Gastroesophageal sphincter (tissue), 4 donors: ENCODE measurements at regions not wholly inside any gene's neighbourhood (a gene's known extent, or its start where the extent isn't known, plus 50 kb on each side); places are given as distances from the start of the nearest gene placed in this dataset.
A peak's percentile ranks its signal among the peaks of the same experiment; 100 is the strongest.

Experiments used
- ATAC-seq: fragments of 150-250 bp; one replicate; pipeline ENCODE4 v1.9.1; 2016; ENCODE audit warnings: mild to moderate bottlenecking, moderate library complexity
- H3K27ac ChIP-seq, 4 donors: fragments of 200-600 bp; sonication (generic) in 3 of 4; 1 replicate in 3 of 4; 2 replicates in 1 of 4; pipeline ENCODE4 v1.5.1; 2016 to 2019
- H3K27me3 ChIP-seq: fragments of 200-600 bp; sonication (generic); one replicate; pipeline ENCODE4 v1.5.1; 2019
- H3K36me3 ChIP-seq, 2 donors: fragments of 200-600 bp; sonication (generic); one replicate each; pipeline ENCODE4 v1.5.1; 2019; ENCODE audit warnings: control low read depth in 1 of 2
- H3K4me1 ChIP-seq, 3 donors: fragments of 200-600 bp; sonication (generic); 1 replicate in 2 of 3; 2 replicates in 1 of 3; pipeline ENCODE4 v1.5.1; 2016 to 2019; ENCODE audit warnings: control low read depth in 2 of 3
- H3K4me3 ChIP-seq, 2 donors: fragments of 200-600 bp; sonication (generic); one replicate each; pipeline ENCODE4 v1.5.1; 2019; ENCODE audit warnings: mild to moderate bottlenecking in 1 of 2, moderate library complexity in 1 of 2
- H3K9me3 ChIP-seq, 3 donors: fragments of 200-600 bp; sonication (generic); one replicate each; pipeline ENCODE4 v1.5.1; 2017 to 2019; ENCODE audit warnings: control low read depth in 2 of 3
- CTCF ChIP-seq, 4 experiments: fragments of 200-600 bp in 2 of 4; fragments of 450-650 bp in 2 of 4; sonication (generic) in 1 of 4; IDR thresholded peaks; one replicate each; pipeline ENCODE4 v1.5.1; 2017 to 2019; ENCODE audit warnings: antibody characterized with exemption in 4 of 4, mild to moderate bottlenecking in 2 of 4, moderate library complexity in 2 of 4
- EP300 ChIP-seq: sonication (generic); formaldehyde crosslinking; IDR thresholded peaks from one replicate; pipeline ENCODE4 v1.6.1; 2017; ENCODE audit warnings: antibody characterized with exemption, mild to moderate bottlenecking
- POLR2A ChIP-seq, 2 donors: fragments of 450-650 bp; IDR thresholded peaks; one replicate each; pipeline ENCODE4 v1.6.1; 2017; ENCODE audit warnings: antibody characterized with exemption in 2 of 2, mild to moderate bottlenecking in 2 of 2, moderate library complexity in 1 of 2
- POLR2AphosphoS5 ChIP-seq: sonication (generic); formaldehyde crosslinking; IDR thresholded peaks from one replicate; pipeline ENCODE4 v1.6.1; 2017; ENCODE audit warnings: antibody characterized with exemption
- WGBS, 2 donors: methylation state at CpG; one replicate each; pipeline ENCODE4 v1.1.5; 2018; ENCODE audit warnings: low coverage in 1 of 2; 5-methylcytosine and 5-hydroxymethylcytosine counted together

GRCh38 chr4:72786401-72786990 lies 217.5 kb upstream of the ADAMTS3 start:
- TF ChIP-seq EP300, result no peak
- no peak for TF ChIP-seq POLR2A (IDR thresholded peaks at IDR 0.05)
- TF ChIP-seq CTCF (IDR thresholded peaks at IDR 0.05), result no peak
- no peak for TF ChIP-seq POLR2AphosphoS5
- WGBS, 2 donors, result 82 to 86% methylated on average over 6 of the region's 6 CpGs
- Histone ChIP-seq H3K27ac (no peak overlapping the region), H3K4me3 (no peak overlapping the region), H3K36me3 (no peaks in the 10 kb centered on the region), H3K27me3 (no peaks in the 10 kb centered on the region), H3K9me3 (no peaks in the 10 kb centered on the region), H3K4me1 (no peaks in the 10 kb centered on the region)
- no peak for ATAC-seq

- H3K36me3 ChIP-seq, result no peaks in the 10 kb centered on the region
- ATAC-seq, result no peak
- no peak overlapping the region for H3K4me3 ChIP-seq
- no peaks in the 10 kb centered on the region for H3K9me3 ChIP-seq
- TF ChIP-seq CTCF (IDR thresholded peaks at IDR 0.05) (no peak), POLR2A (IDR thresholded peaks at IDR 0.05) (no peak), EP300 (no peak), POLR2AphosphoS5 (no peak)
- WGBS, 2 donors, result 72 to 89% methylated on average over 4 of the region's 4 CpGs
- no peaks in the 10 kb centered on the region for H3K4me1 ChIP-seq
- no peaks in the 10 kb centered on the region for H3K27me3 ChIP-seq
- H3K27ac ChIP-seq, result no peak overlapping the region
Observed at GRCh38 chr4:72779241-72779640, 210.2 kb upstream of the ADAMTS3 start.

- no peak for TF ChIP-seq CTCF (IDR thresholded peaks at IDR 0.05)
- TF ChIP-seq EP300, result no peak
- no peak for TF ChIP-seq POLR2AphosphoS5
- no peak for TF ChIP-seq POLR2A (IDR thresholded peaks at IDR 0.05)
Observed at GRCh38 chr4:72777436-72777835, 208.4 kb upstream of the ADAMTS3 start.

GRCh38 chr4:72770708-72771107 lies 201.7 kb upstream of the ADAMTS3 start:
- Histone ChIP-seq H3K27me3 (no peaks in the 10 kb centered on the region), H3K27ac (no peak overlapping the region), H3K4me3 (no peak overlapping the region), H3K4me1 (no peaks in the 10 kb centered on the region), H3K9me3 (no peaks in the 10 kb centered on the region), H3K36me3 (no peaks in the 10 kb centered on the region)
- ATAC-seq, result no peak
- TF ChIP-seq POLR2AphosphoS5 (no peak), CTCF (IDR thresholded peaks at IDR 0.05) (no peak), EP300 (no peak), POLR2A (IDR thresholded peaks at IDR 0.05) (no peak)

More at GRCh38 chr4:72777436-72777835, 208.4 kb upstream of the ADAMTS3 start:
- no peak overlapping the region for H3K4me3 ChIP-seq
- no peak overlapping the region for H3K27ac ChIP-seq
- H3K9me3 ChIP-seq, result no peaks in the 10 kb centered on the region
- no peaks in the 10 kb centered on the region for H3K36me3 ChIP-seq
- WGBS, 2 donors, result 62 to 75% methylated on average over 5 to 6 of the region's 6 CpGs
- H3K4me1 ChIP-seq, result no peaks in the 10 kb centered on the region
- H3K27me3 ChIP-seq, result no peaks in the 10 kb centered on the region
- no peak for ATAC-seq

- ATAC-seq, result peak; percentile 38
- TF ChIP-seq POLR2AphosphoS5, result no peak
- no peak for TF ChIP-seq EP300
- no peak for TF ChIP-seq CTCF (IDR thresholded peaks at IDR 0.05)
- TF ChIP-seq POLR2A (IDR thresholded peaks at IDR 0.05), result no peak
- no peaks in the 10 kb centered on the region for H3K36me3 ChIP-seq
- H3K27me3 ChIP-seq, result no peaks in the 10 kb centered on the region
- no peak overlapping the region for H3K4me3 ChIP-seq
- H3K27ac ChIP-seq, result peak overlapping the region in 2 of 4 donors; percentile 31 to 53
- no peaks in the 10 kb centered on the region for H3K4me1 ChIP-seq
- no peaks in the 10 kb centered on the region for H3K9me3 ChIP-seq
- 52 to 59% methylated on average over 2 of the region's 2 CpGs for WGBS, 2 donors
Observed at GRCh38 chr4:72768364-72768763, 199.3 kb upstream of the ADAMTS3 start.
